Fibroblast of mammary gland (primary cell): ENCODE measurements at regions not wholly inside any gene's neighbourhood (a gene's known extent, or its start where the extent isn't known, plus 50 kb on each side); places are given as distances from the start of the nearest gene placed in this dataset.

ENCODE experiments used
- DNase-seq: peaks from one replicate; pipeline ENCODE4 v3.0.0-alpha.2; 2010; ENCODE audit warnings: low read depth
- H3K4me3 ChIP-seq: 2 replicates; pipeline ENCODE4 v1.5.1; 2011; ENCODE audit warnings: low read depth, mild to moderate bottlenecking, low read length, moderate library complexity; ENCODE audit not compliant: control insufficient read depth
- TF ChIP-seq, protein P1 (sequence below): conservative IDR thresholded peaks from 2 replicates; pipeline ENCODE4 v1.5.1; 2011; ENCODE audit warnings: low read depth, low read length, inconsistent platforms; ENCODE audit not compliant: control insufficient read depth, insufficient read depth

GRCh38 chr18:51559198-51559901, 361.9 kb upstream of the MEX3C start:
- TF ChIP-seq, protein P1, sequence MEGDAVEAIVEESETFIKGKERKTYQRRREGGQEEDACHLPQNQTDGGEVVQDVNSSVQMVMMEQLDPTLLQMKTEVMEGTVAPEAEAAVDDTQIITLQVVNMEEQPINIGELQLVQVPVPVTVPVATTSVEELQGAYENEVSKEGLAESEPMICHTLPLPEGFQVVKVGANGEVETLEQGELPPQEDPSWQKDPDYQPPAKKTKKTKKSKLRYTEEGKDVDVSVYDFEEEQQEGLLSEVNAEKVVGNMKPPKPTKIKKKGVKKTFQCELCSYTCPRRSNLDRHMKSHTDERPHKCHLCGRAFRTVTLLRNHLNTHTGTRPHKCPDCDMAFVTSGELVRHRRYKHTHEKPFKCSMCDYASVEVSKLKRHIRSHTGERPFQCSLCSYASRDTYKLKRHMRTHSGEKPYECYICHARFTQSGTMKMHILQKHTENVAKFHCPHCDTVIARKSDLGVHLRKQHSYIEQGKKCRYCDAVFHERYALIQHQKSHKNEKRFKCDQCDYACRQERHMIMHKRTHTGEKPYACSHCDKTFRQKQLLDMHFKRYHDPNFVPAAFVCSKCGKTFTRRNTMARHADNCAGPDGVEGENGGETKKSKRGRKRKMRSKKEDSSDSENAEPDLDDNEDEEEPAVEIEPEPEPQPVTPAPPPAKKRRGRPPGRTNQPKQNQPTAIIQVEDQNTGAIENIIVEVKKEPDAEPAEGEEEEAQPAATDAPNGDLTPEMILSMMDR, result no peak
- DNase-seq, result no peak
- no peak overlapping the region for H3K4me3 ChIP-seq

GRCh38 chr18:51559902-51560287, 362.4 kb upstream of the MEX3C start:
- TF ChIP-seq, protein P1, result no peak
- no peak overlapping the region for H3K4me3 ChIP-seq
- no peak for DNase-seq

DNA sequence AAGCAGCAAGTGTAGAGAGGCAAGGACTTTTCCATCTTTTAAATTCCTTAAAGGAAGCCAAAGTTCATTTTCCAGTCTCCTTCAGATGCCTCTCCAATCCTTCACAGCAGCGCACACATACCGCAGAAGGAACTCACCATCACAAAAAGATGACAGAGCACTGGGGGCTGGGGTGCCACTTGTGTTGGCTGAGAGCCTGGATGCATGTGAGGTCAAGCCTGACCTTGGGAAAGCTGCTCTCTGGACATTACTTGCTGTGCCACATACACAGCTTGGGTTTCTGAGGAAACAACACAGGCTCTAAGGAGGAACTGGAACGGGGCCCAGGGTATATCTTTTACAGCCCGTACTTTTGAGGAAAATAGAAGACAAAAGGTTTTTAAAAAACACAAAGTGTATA, 364.3 kb upstream of the MEX3C start:
- no peak for DNase-seq
- H3K4me3 ChIP-seq, result no peak overlapping the region
- TF ChIP-seq, protein P1, result no peak

DNA sequence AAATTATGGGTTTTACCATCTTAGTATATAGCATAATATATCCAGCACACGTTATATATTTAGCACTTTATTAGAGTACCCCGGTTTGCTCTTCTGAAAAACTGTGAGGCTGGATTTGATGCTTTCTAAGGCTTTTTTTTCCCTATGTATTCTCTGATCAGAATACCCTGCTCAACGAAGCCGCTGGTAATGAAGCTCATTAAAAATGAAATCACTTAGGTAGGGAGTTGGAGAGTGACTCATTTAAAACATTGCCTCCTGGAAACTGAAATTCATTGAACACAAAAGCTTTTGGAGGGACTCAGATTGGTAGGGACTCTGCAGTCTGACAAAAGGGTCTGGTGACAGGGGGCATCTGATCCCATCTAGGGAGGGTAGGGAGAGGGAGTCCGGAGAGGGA, 365.4 kb upstream of the MEX3C start:
- TF ChIP-seq, protein P1, result no peak
- H3K4me3 ChIP-seq, result no peak overlapping the region
- DNase-seq, result no peak

GRCh38 chr18:51563396-51563795, 365.9 kb upstream of the MEX3C start:
- no peak overlapping the region for H3K4me3 ChIP-seq
- no peak for DNase-seq
- TF ChIP-seq, protein P1, result no peak

DNA sequence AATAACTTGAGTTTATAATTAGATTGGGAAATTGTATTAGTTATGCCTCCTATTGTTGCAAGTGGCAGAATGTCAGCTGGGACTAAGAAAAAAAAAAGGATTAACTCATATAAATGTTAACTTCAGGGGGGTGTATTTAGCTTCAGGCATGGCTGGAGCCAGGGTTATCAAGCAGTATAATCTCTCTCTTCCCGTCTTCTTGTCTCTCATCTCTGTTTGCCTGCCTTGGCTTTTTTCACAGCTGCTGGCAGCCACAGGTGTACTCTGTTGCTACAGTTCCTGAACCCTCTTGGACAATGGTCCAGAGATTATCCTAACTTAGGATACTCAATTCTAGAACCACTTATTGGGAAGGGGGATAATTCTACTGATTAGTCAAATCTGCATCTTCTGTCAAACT, 370.7 kb upstream of the MEX3C start:
- DNase-seq, result no peak
- H3K4me3 ChIP-seq, result no peak overlapping the region
- TF ChIP-seq, protein P1, result no peak

DNA sequence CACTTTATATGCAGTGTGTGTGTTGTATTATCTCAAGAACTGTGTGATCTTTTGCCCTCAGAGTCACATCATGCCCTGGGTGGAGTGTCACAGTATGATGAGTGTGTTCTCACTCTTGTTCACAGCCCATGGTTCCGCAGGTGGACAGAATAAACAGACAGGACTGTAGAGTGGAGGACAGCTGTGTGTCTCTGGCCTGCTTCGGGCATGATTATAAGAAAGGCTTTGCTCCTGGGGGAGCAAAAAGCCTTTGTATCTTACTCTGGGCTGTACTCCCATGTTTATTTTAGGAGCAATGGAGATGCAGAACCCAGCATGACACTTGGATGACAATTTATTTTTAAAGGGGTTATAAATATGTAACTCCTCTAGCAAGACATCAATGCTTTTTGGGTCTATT, 371.7 kb upstream of the MEX3C start:
- no peak for DNase-seq
- TF ChIP-seq, protein P1, result no peak
- H3K4me3 ChIP-seq, result no peak overlapping the region
